HEK293 (cell line): ENCODE measurements at regions not wholly inside any gene's neighbourhood (a gene's known extent, or its start where the extent isn't known, plus 50 kb on each side); places are given as distances from the start of the nearest gene placed in this dataset.

ENCODE experiments used
- HOXA7 ChIP-seq: sonication (generic); formaldehyde crosslinking; IDR thresholded peaks from 2 replicates; pipeline ENCODE4 v1.8.1; 2022; ENCODE audit warnings: missing genetic modification reagents, borderline replicate concordance
- KLF16 ChIP-seq: fragments of 450-650 bp; formaldehyde crosslinking; IDR thresholded peaks from 2 replicates; pipeline ENCODE4 v1.5.1; 2017; ENCODE audit warnings: missing biosample characterization, missing genetic modification characterization
- KLF9 ChIP-seq: fragments of 450-650 bp; formaldehyde crosslinking; IDR thresholded peaks from 2 replicates; pipeline ENCODE4 v1.5.1; 2016; ENCODE audit warnings: missing biosample characterization, missing genetic modification characterization, low read depth
- RBAK ChIP-seq: fragments of 450-650 bp; formaldehyde crosslinking; IDR thresholded peaks from 2 replicates; pipeline ENCODE4 v1.5.1; 2016; ENCODE audit warnings: missing biosample characterization, missing genetic modification characterization
- SCRT2 ChIP-seq: fragments of 450-650 bp; formaldehyde crosslinking; IDR thresholded peaks from 2 replicates; pipeline ENCODE4 v1.5.1; 2016; ENCODE audit warnings: missing biosample characterization, missing genetic modification characterization
- SP7 ChIP-seq: fragments of 450-650 bp; formaldehyde crosslinking; IDR thresholded peaks from 2 replicates; pipeline ENCODE4 v1.5.1; 2016; ENCODE audit warnings: missing biosample characterization, missing genetic modification characterization
- TCF7L2 ChIP-seq: IDR thresholded peaks from 2 replicates; pipeline ENCODE4 v1.6.1; 2011; ENCODE audit warnings: low read depth, mild to moderate bottlenecking, inconsistent platforms, low read length, moderate library complexity, borderline replicate concordance
- ZBTB20 ChIP-seq: fragments of 450-650 bp; formaldehyde crosslinking; IDR thresholded peaks from 2 replicates; pipeline ENCODE4 v1.5.1; 2016; ENCODE audit warnings: missing biosample characterization, missing genetic modification characterization
- ZFHX2 ChIP-seq: fragments of 450-650 bp; formaldehyde crosslinking; conservative IDR thresholded peaks from 2 replicates; pipeline ENCODE4 v1.5.1; 2016; ENCODE audit warnings: missing biosample characterization, missing genetic modification characterization
- ZFP41 ChIP-seq: fragments of 450-650 bp; formaldehyde crosslinking; IDR thresholded peaks from 2 replicates; pipeline ENCODE4 v1.5.1; 2016; ENCODE audit warnings: missing biosample characterization, missing genetic modification characterization, borderline replicate concordance
- ZNF146 ChIP-seq: fragments of 450-650 bp; formaldehyde crosslinking; IDR thresholded peaks from 2 replicates; pipeline ENCODE4 v1.5.1; 2016; ENCODE audit warnings: missing biosample characterization, missing genetic modification characterization
- ZNF19 ChIP-seq: fragments of 450-650 bp; formaldehyde crosslinking; IDR thresholded peaks from 2 replicates; pipeline ENCODE4; 2016; ENCODE audit warnings: missing biosample characterization, missing genetic modification characterization, low read depth
- ZNF23 ChIP-seq: fragments of 450-650 bp; formaldehyde crosslinking; IDR thresholded peaks from 2 replicates; pipeline ENCODE4 v1.5.1; 2016; ENCODE audit warnings: missing biosample characterization, missing genetic modification characterization, borderline replicate concordance
- ZNF335 ChIP-seq: fragments of 450-650 bp; formaldehyde crosslinking; conservative IDR thresholded peaks from 2 replicates; pipeline ENCODE4 v1.5.1; 2016; ENCODE audit warnings: missing biosample characterization, missing genetic modification characterization
- ZNF510 ChIP-seq: fragments of 450-650 bp; formaldehyde crosslinking; IDR thresholded peaks from 2 replicates; pipeline ENCODE4 v1.5.1; 2018; ENCODE audit warnings: mild to moderate bottlenecking, missing genetic modification characterization, missing biosample characterization; ENCODE audit not compliant: insufficient replicate concordance
- ZNF610 ChIP-seq: fragments of 450-650 bp; formaldehyde crosslinking; IDR thresholded peaks from 2 replicates; pipeline ENCODE4 v1.5.1; 2016; ENCODE audit warnings: missing biosample characterization, missing genetic modification characterization, borderline replicate concordance
- ZNF645 ChIP-seq: fragments of 450-650 bp; formaldehyde crosslinking; IDR thresholded peaks from 2 replicates; pipeline ENCODE4; 2016; ENCODE audit warnings: missing biosample characterization, missing genetic modification characterization
- ZNF677 ChIP-seq: fragments of 450-650 bp; IDR thresholded peaks from 2 replicates; pipeline ENCODE4 v1.5.0; 2018; ENCODE audit warnings: missing biosample characterization, mild to moderate bottlenecking, missing genetic modification characterization, moderate library complexity
- ZNF747 ChIP-seq: fragments of 450-650 bp; formaldehyde crosslinking; IDR thresholded peaks from 2 replicates; pipeline ENCODE4 v1.5.1; 2016; ENCODE audit warnings: missing biosample characterization, missing genetic modification characterization
- TF ChIP-seq, protein P1 (sequence below): fragments of 450-650 bp; IDR thresholded peaks from 2 replicates; pipeline ENCODE4 v1.5.1; 2018; ENCODE audit warnings: missing biosample characterization, mild to moderate bottlenecking, missing genetic modification characterization
- TF ChIP-seq, protein P2 (sequence below): fragments of 450-650 bp; formaldehyde crosslinking; IDR thresholded peaks from 2 replicates; pipeline ENCODE4 v1.5.1; 2016; ENCODE audit warnings: missing biosample characterization, missing genetic modification characterization
- TF ChIP-seq, protein P3 (sequence below): fragments of 450-650 bp; formaldehyde crosslinking; IDR thresholded peaks from 2 replicates; pipeline ENCODE4 v1.5.1; 2016; ENCODE audit warnings: missing biosample characterization, missing genetic modification characterization, low read depth
- TF ChIP-seq, protein P4 (sequence below): fragments of 450-650 bp; formaldehyde crosslinking; IDR thresholded peaks from 2 replicates; pipeline ENCODE4 v1.5.1; 2017; ENCODE audit warnings: missing biosample characterization, mild to moderate bottlenecking, missing genetic modification characterization, moderate library complexity

DNA sequence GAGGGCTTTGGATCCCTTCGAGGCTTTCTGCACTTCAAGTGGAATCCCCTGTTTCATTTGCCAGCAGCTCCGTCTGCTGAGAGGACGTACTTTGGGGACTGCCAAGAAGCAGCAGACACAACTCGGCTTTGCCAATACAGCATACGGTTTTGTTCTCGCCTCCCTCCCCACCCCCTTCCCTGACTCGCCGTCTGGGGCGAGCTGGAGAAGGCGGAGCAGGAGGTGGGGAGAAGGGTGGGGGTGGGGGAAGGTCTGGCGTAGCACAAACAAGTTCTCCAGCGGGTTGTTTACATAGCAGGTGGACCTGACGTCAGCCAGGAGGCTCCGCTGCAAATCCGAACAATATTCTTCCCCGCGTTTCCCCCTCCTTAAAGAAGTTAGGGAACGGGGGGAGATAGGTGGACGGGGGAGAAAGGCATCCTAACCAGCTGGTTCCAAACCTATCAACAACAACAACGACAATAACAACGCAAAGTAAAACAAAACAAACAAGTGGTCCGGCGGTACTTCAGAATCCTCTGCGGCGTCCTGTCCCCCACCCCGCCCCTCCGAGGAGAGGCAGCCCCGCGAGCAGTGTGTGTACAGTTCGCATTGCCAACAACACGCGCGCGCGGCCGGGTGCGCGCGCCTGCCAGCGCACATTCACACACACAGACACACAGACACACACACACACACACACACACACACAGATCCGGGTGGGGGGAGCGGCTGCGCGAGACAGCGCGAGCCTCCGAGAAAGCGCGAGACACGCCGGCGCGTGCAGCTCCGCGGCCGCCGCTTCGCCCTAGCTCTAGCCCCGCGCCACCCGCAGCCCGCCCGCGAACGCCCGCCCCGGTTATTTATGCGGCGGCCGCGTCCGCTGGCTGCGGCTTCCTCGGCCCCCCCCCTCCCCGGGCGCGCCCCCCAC, 167.0 kb upstream of the PPP1R3A start (continued):
- TF ChIP-seq, protein P1, sequence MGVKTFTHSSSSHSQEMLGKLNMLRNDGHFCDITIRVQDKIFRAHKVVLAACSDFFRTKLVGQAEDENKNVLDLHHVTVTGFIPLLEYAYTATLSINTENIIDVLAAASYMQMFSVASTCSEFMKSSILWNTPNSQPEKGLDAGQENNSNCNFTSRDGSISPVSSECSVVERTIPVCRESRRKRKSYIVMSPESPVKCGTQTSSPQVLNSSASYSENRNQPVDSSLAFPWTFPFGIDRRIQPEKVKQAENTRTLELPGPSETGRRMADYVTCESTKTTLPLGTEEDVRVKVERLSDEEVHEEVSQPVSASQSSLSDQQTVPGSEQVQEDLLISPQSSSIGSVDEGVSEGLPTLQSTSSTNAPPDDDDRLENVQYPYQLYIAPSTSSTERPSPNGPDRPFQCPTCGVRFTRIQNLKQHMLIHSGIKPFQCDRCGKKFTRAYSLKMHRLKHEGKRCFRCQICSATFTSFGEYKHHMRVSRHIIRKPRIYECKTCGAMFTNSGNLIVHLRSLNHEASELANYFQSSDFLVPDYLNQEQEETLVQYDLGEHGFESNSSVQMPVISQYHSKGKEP (tag by site-specific recombination): 0 out of 2 replicates have a peak, but pooled peaks have one; percentile 57
- TF ChIP-seq ZNF677 (tag by site-specific recombination) (no peak), SP7 (tag by site-specific recombination) (peak; percentile 87), ZNF645 (no peak), TCF7L2 (no peak), HOXA7 (no peak), ZNF146 (tag by site-specific recombination) (peak; percentile 60; the same call in 1 of the 2 replicates), ZNF19 (tag by site-specific recombination) (no peak), SCRT2 (tag by site-specific recombination) (peak; percentile 90), ZNF610 (tag by site-specific recombination) (peak; percentile 42; the same call in 1 of the 2 replicates), ZNF510 (tag by site-specific recombination) (no peak), ZFHX2 (peak; percentile 42), RBAK (tag by site-specific recombination) (peak; percentile 44; the same call in 1 of the 2 replicates), ZNF747 (no peak), ZNF335 (tag by site-specific recombination) (peak; percentile 89), KLF9 (peak; percentile 67), ZBTB20 (tag by site-specific recombination) (peak; percentile 89), ZFP41 (tag by site-specific recombination) (0 out of 2 replicates have a peak, but pooled peaks have one; percentile 11), KLF16 (tag by site-specific recombination) (peak; percentile 83), ZNF23 (tag by site-specific recombination) (no peak)
- TF ChIP-seq, protein P2, sequence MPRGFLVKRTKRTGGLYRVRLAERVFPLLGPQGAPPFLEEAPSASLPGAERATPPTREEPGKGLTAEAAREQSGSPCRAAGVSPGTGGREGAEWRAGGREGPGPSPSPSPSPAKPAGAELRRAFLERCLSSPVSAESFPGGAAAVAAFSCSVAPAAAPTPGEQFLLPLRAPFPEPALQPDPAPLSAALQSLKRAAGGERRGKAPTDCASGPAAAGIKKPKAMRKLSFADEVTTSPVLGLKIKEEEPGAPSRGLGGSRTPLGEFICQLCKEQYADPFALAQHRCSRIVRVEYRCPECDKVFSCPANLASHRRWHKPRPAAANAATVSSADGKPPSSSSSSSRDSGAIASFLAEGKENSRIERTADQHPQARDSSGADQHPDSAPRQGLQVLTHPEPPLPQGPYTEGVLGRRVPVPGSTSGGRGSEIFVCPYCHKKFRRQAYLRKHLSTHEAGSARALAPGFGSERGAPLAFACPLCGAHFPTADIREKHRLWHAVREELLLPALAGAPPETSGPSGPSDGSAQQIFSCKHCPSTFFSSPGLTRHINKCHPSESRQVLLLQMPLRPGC (tag by site-specific recombination): peak; percentile 80
- TF ChIP-seq, protein P3, sequence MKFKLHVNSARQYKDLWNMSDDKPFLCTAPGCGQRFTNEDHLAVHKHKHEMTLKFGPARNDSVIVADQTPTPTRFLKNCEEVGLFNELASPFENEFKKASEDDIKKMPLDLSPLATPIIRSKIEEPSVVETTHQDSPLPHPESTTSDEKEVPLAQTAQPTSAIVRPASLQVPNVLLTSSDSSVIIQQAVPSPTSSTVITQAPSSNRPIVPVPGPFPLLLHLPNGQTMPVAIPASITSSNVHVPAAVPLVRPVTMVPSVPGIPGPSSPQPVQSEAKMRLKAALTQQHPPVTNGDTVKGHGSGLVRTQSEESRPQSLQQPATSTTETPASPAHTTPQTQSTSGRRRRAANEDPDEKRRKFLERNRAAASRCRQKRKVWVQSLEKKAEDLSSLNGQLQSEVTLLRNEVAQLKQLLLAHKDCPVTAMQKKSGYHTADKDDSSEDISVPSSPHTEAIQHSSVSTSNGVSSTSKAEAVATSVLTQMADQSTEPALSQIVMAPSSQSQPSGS (tag by site-specific recombination): peak; percentile 66
- TF ChIP-seq, protein P4, sequence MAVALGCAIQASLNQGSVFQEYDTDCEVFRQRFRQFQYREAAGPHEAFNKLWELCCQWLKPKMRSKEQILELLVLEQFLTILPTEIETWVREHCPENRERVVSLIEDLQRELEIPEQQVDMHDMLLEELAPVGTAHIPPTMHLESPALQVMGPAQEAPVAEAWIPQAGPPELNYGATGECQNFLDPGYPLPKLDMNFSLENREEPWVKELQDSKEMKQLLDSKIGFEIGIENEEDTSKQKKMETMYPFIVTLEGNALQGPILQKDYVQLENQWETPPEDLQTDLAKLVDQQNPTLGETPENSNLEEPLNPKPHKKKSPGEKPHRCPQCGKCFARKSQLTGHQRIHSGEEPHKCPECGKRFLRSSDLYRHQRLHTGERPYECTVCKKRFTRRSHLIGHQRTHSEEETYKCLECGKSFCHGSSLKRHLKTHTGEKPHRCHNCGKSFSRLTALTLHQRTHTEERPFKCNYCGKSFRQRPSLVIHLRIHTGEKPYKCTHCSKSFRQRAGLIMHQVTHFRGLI (tag by site-specific recombination): no peak; the same call in 1 of the 2 replicates
- TF ChIP-seq, all 188 proteins: peak for 101
